DMS79 (cell line): ENCODE measurements at regions not wholly inside any gene's neighbourhood (a gene's known extent, or its start where the extent isn't known, plus 50 kb on each side); places are given as distances from the start of the nearest gene placed in this dataset.
A peak's percentile ranks its signal among the peaks of the same experiment; 100 is the strongest.
"Not testable (repeated sequence)": the region's sequence is repeated elsewhere in the genome, so short reads cannot be mapped to it uniquely, and the experiment has no call there.

Source experiments
- DNase-seq: peaks from one replicate; lab custom pipeline; 2025; lab: John Stamatoyannopoulos, UW

GRCh38 chr14:97074456-97074855, 277.3 kb downstream of the VRK1 start:
- no peak for DNase-seq

GRCh38 chr14:97074856-97075255, 277.7 kb downstream of the VRK1 start:
- DNase-seq, result no peak

GRCh38 chr14:97077253-97077653, 280.1 kb downstream of the VRK1 start:
- peak; percentile 74 for DNase-seq

GRCh38 chr14:97077687-97078086, 280.5 kb downstream of the VRK1 start:
- no peak for DNase-seq

GRCh38 chr14:97080991-97081390, 283.8 kb downstream of the VRK1 start:
- no peak for DNase-seq

- no peak for DNase-seq
Measured at GRCh38 chr14:97095269-97095668, 298.1 kb downstream of the VRK1 start.

- no peak for DNase-seq
Measured at GRCh38 chr14:97097296-97097695, 300.1 kb downstream of the VRK1 start.

- no peak for DNase-seq
Measured at GRCh38 chr14:97100306-97100705, 303.1 kb downstream of the VRK1 start.

GRCh38 chr14:97101561-97101960, 304.4 kb downstream of the VRK1 start:
- no peak for DNase-seq

GRCh38 chr14:97104029-97104428, 306.8 kb downstream of the VRK1 start:
- DNase-seq, result no peak

GRCh38 chr14:97106166-97106565, 309.0 kb downstream of the VRK1 start:
- peak; percentile 84 for DNase-seq

GRCh38 chr14:97106609-97107008, 309.4 kb downstream of the VRK1 start:
- DNase-seq, result no peak

GRCh38 chr14:97107080-97107479, 309.9 kb downstream of the VRK1 start:
- no peak for DNase-seq

GRCh38 chr14:97107760-97108159, 310.6 kb downstream of the VRK1 start:
- DNase-seq, result no peak

- no peak for DNase-seq
Measured at GRCh38 chr14:97109234-97109633, 312.1 kb downstream of the VRK1 start.

- no peak for DNase-seq
Measured at GRCh38 chr14:97113339-97113738, 316.2 kb downstream of the VRK1 start.

- DNase-seq, result no peak
Measured at GRCh38 chr14:97116546-97116945, 319.4 kb downstream of the VRK1 start.

GRCh38 chr14:97117693-97118092, 320.5 kb downstream of the VRK1 start:
- DNase-seq, result no peak

GRCh38 chr14:97120204-97120603, 323.0 kb downstream of the VRK1 start:
- DNase-seq, result no peak

- DNase-seq, result peak; percentile 21
Measured at GRCh38 chr14:97120611-97121031, 323.4 kb downstream of the VRK1 start.

GRCh38 chr14:97129639-97130038, 332.5 kb downstream of the VRK1 start:
- DNase-seq, result no peak

- not testable (repeated sequence) for DNase-seq
Measured at GRCh38 chr14:97135847-97136246, 338.7 kb downstream of the VRK1 start.

GRCh38 chr14:97137705-97138104, 340.5 kb downstream of the VRK1 start:
- DNase-seq, result no peak

GRCh38 chr14:97138801-97139200, 341.6 kb downstream of the VRK1 start:
- DNase-seq, result no peak

- DNase-seq, result no peak
Measured at GRCh38 chr14:97143011-97143410, 345.8 kb downstream of the VRK1 start.
